ENCODE measurements at regions not wholly inside any gene's neighbourhood (a gene's known extent, or its start where the extent isn't known, plus 50 kb on each side); places are given as distances from the start of the nearest gene placed in this dataset.

DNA sequence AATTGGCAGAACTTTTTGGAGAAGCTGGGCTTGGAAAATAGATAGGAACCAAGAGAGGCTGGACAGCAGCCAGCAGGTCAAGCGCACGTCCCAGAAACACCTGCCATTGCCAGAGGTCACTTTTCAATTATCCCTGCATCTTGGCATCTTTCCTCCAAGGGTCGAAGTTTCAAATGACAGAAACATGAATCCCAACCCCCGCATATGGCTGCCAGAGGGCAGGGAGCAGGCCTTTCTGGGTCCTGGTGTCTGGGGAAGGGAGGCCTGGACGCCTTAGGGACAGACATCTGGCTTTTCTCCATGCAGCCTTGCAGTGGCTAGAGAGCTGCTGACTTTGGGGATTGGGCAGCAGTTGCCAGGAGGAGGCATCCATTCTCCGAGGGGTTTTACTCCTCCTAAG is 164.5 kb upstream of the TPM1 start:
- TF ChIP-seq, protein P1, sequence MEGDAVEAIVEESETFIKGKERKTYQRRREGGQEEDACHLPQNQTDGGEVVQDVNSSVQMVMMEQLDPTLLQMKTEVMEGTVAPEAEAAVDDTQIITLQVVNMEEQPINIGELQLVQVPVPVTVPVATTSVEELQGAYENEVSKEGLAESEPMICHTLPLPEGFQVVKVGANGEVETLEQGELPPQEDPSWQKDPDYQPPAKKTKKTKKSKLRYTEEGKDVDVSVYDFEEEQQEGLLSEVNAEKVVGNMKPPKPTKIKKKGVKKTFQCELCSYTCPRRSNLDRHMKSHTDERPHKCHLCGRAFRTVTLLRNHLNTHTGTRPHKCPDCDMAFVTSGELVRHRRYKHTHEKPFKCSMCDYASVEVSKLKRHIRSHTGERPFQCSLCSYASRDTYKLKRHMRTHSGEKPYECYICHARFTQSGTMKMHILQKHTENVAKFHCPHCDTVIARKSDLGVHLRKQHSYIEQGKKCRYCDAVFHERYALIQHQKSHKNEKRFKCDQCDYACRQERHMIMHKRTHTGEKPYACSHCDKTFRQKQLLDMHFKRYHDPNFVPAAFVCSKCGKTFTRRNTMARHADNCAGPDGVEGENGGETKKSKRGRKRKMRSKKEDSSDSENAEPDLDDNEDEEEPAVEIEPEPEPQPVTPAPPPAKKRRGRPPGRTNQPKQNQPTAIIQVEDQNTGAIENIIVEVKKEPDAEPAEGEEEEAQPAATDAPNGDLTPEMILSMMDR (IDR thresholded peaks at IDR 0.05) = no peak
- no peak for TF ChIP-seq POLR2A (IDR thresholded peaks at IDR 0.05)
